Right lobe of liver (tissue), 6 donors: ENCODE measurements at regions not wholly inside any gene's neighbourhood (a gene's known extent, or its start where the extent isn't known, plus 50 kb on each side); places are given as distances from the start of the nearest gene placed in this dataset.
"Not testable (repeated sequence)": the region's sequence is repeated elsewhere in the genome, so short reads cannot be mapped to it uniquely, and the experiment has no call there.

Source experiments
- ATAC-seq, 4 donors: fragments of 200-7000 bp; cut with Tn5 transposase; one replicate each; pipeline ENCODE4 v1.9.1; 2020; ENCODE audit warnings: mild to moderate bottlenecking in 4 of 4, moderate library complexity in 4 of 4
- DNase-seq, 3 donors: peaks; one replicate each; pipeline ENCODE4 v3.0.0-alpha.2; 2020
- H3K27ac ChIP-seq, 3 donors: fragments of 200-600 bp; one replicate each; pipeline ENCODE4 v1.8.0; 2022
- H3K27me3 ChIP-seq, 2 donors: fragments of 200-600 bp; one replicate each; pipeline ENCODE4 v1.8.0; 2022
- H3K36me3 ChIP-seq, 4 donors: fragments of 200-600 bp; sonication (generic) in 1 of 4; one replicate each; pipeline versions ENCODE4 v1.5.1 to v1.8.0; 2017 to 2022; ENCODE audit warnings: control low read depth in 1 of 4
- H3K4me1 ChIP-seq, 4 donors: fragments of 200-600 bp; sonication (generic) in 1 of 4; one replicate each; pipeline versions ENCODE4 v1.5.1 to v1.8.0; 2017 to 2022; ENCODE audit warnings: control low read depth in 1 of 4
- H3K4me3 ChIP-seq, 3 donors: fragments of 200-600 bp; one replicate each; pipeline ENCODE4 v1.8.0; 2022
- H3K9me3 ChIP-seq, 4 donors: fragments of 200-600 bp; sonication (generic) in 1 of 4; one replicate each; pipeline versions ENCODE4 v1.5.1 to v1.8.0; 2017 to 2022; ENCODE audit warnings: control low read depth in 1 of 4
- CTCF ChIP-seq, 4 donors: fragments of 200-600 bp in 3 of 4; fragments of 450-650 bp in 1 of 4; IDR thresholded peaks; one replicate each; pipeline versions ENCODE4 v1.5.1 to v1.8.0; 2016 to 2022; ENCODE audit warnings: antibody characterized with exemption in 4 of 4, mild to moderate bottlenecking in 2 of 4
- POLR2A ChIP-seq: fragments of 450-650 bp; IDR thresholded peaks from one replicate; pipeline ENCODE4 v1.6.1; 2017; ENCODE audit warnings: antibody characterized with exemption, mild to moderate bottlenecking
- WGBS: methylation state at CpG from one replicate; pipeline ENCODE4 v1.1.6; 2018; ENCODE audit warnings: low coverage, low lambda C conversion rate; ENCODE audit not compliant: insufficient coverage; ENCODE audit errors: missing lambda C conversion rate; 5-methylcytosine and 5-hydroxymethylcytosine counted together
- intact Hi-C, 2 donors: fragments of 100-400 bp; cut with DNase I; formaldehyde crosslinking; loops; one replicate each; pipeline versions ENCODE4 v1.11.2 to v1.14.1; 2022
- donor health status: DM: no; HTN: yes; CAD: no.
- donor health status: DM: no; HTN: no; CAD: no.
- donor health status: DM: no; HTN: no; CAD: no.
- donor health status: DM: no; HTN: yes; CAD: no.
- donor health status: DM: no; HTN: yes; CAD: no.

GRCh38 chr11:34798985-34799384 lies 117.2 kb downstream of the APIP start:
- intact Hi-C loops = no loop called here
- Histone ChIP-seq H3K9me3 (no peaks in the 10 kb centered on the region), H3K27ac (no peak overlapping the region), H3K4me3 (no peak overlapping the region), H3K27me3 (no peaks in the 10 kb centered on the region), H3K36me3 (no peaks in the 10 kb centered on the region), H3K4me1 (peaks cover 0 to 44% (median 0%) of the 10 kb centered on the region in 4 donors)
- TF ChIP-seq POLR2A = no peak
- no peak for TF ChIP-seq CTCF (IDR thresholded peaks at IDR 0.05)
- DNase-seq = no peak
- no peak for ATAC-seq

GRCh38 chr11:34797497-34797896 lies 118.7 kb downstream of the APIP start:
- H3K27me3 ChIP-seq, H3K4me3 ChIP-seq, ATAC-seq, intact Hi-C loops, H3K36me3 ChIP-seq, H3K9me3 ChIP-seq, DNase-seq: not testable (repeated sequence)
- H3K27ac ChIP-seq = peak overlapping the region in 1 of 3 donors; percentile 1
- H3K4me1 ChIP-seq = peaks cover 0 to 58% (median 2%) of the 10 kb centered on the region in 4 donors

GRCh38 chr11:34795641-34796040 lies 120.5 kb downstream of the APIP start:
- H3K36me3 ChIP-seq = no peaks in the 10 kb centered on the region
- H3K4me3 ChIP-seq = no peak overlapping the region
- H3K27ac ChIP-seq = no peak overlapping the region
- intact Hi-C loops = no loop called here
- peaks cover 0 to 52% (median 6%) of the 10 kb centered on the region in 4 donors for H3K4me1 ChIP-seq
- no peak for ATAC-seq
- H3K9me3 ChIP-seq = no peaks in the 10 kb centered on the region
- no peak for TF ChIP-seq POLR2A
- no peak for TF ChIP-seq CTCF (IDR thresholded peaks at IDR 0.05)
- DNase-seq = no peak
- H3K27me3 ChIP-seq = no peaks in the 10 kb centered on the region

DNA sequence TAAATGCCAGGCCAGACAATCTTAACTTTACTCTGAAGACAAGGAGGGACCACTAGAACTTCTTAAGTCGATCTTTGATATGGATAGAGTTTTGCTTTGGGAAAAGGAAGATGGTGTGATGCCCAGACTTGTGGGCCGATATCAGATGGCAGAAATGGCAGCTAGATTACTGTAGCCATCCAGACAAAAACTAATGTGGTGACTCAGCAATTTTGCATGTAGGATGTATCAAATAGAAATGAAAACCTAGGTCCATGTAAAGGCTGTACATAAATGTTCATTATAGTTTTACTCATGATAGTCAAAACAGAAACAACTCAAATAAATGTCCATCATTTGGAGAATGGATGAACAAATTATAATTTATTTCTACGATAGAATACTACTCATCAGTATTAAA lies 121.5 kb downstream of the APIP start:
- Histone ChIP-seq H3K27ac (no peak overlapping the region), H3K4me1 (peaks cover 0 to 46% (median 6%) of the 10 kb centered on the region in 4 donors), H3K4me3 (no peak overlapping the region), H3K9me3 (no peaks in the 10 kb centered on the region), H3K36me3 (no peaks in the 10 kb centered on the region), H3K27me3 (no peaks in the 10 kb centered on the region)
- intact Hi-C loops = no loop called here
- no peak for DNase-seq
- no peak for ATAC-seq
- WGBS = 73% methylated on average over 3 of the region's 3 CpGs
- TF ChIP-seq CTCF (IDR thresholded peaks at IDR 0.05) (no peak), POLR2A (no peak)

DNA sequence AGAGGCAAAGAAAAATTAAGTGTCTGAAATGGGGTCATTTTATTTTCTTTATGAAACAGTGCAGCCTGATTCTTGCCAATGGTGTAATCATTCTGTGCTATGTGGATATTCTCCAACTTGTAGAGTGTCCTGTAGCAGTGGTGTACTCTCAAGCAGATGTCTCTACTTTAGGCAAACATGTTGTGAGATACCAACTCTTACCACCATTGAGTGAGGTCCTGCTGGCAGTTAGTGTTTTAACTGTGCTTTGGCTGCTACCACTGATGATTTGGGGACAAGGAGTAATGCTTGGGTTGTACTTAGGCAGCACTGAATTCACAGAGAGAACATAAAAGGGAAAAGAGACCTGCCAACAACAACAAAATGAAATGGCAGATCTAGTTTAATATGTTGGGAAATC lies 122.5 kb downstream of the APIP start:
- DNase-seq = no peak
- H3K4me1 ChIP-seq = peaks cover 0 to 36% (median 6%) of the 10 kb centered on the region in 4 donors
- intact Hi-C loops = no loop called here
- no peaks in the 10 kb centered on the region for H3K9me3 ChIP-seq
- peak overlapping the region in 1 of 3 donors; percentile 19 for H3K27ac ChIP-seq
- TF ChIP-seq POLR2A = no peak
- no peak for TF ChIP-seq CTCF (IDR thresholded peaks at IDR 0.05)
- no peaks in the 10 kb centered on the region for H3K36me3 ChIP-seq
- no peak overlapping the region for H3K4me3 ChIP-seq
- ATAC-seq = peak; percentile 36 to 61 (median 50)
- no peaks in the 10 kb centered on the region for H3K27me3 ChIP-seq
